ENCODE measurements at regions not wholly inside any gene's neighbourhood (a gene's known extent, or its start where the extent isn't known, plus 50 kb on each side); places are given as distances from the start of the nearest gene placed in this dataset.

- TF ChIP-seq EZH2 (IDR thresholded peaks at IDR 0.05; ENCODE audit: low read length, missing control alignments) (no peak), CTCF (conservative IDR thresholded peaks at IDR 0.05 in 1 of 2, IDR thresholded peaks at IDR 0.05 in 1 of 2; ENCODE audit: low read depth in 1 of 2, low read length in 2 of 2) (no peak)
Observed at GRCh38 chr4:27181693-27182092, 321.1 kb downstream of the STIM2 start.

Measured in fibroblast of lung (primary cell).